H1 (cell line): ENCODE measurements at regions not wholly inside any gene's neighbourhood (a gene's known extent, or its start where the extent isn't known, plus 50 kb on each side); places are given as distances from the start of the nearest gene placed in this dataset.

Source experiments
- CHD2 ChIP-seq: IDR thresholded peaks from 2 replicates; pipeline ENCODE4 v1.6.1; 2012; ENCODE audit warnings: low read length, improper control_type of control experiment
- CREB1 ChIP-seq: IDR thresholded peaks from 2 replicates; pipeline ENCODE4 v1.6.1; 2012; ENCODE audit warnings: inconsistent platforms
- CTCF ChIP-seq, 3 experiments: IDR thresholded peaks; 1 replicate in 2 of 3; 2 replicates in 1 of 3; pipeline versions ENCODE4 v1.5.1 to v1.6.1; 2011; ENCODE audit warnings: low read length in 3 of 3, mild to moderate bottlenecking in 3 of 3, inconsistent platforms in 2 of 3, low read depth in 1 of 3, moderate library complexity in 1 of 3; ENCODE audit not compliant: insufficient read depth in 1 of 3; ENCODE audit errors: control extremely low read depth in 1 of 3
- EZH2 ChIP-seq: fragments of 200-600 bp; sonication (generic); IDR thresholded peaks from 2 replicates; pipeline ENCODE4 v1.7.1; 2012; ENCODE audit warnings: low read depth, mild to moderate bottlenecking, moderate library complexity, low read length, inconsistent platforms; ENCODE audit not compliant: severe bottlenecking
- HDAC2 ChIP-seq, 2 experiments: fragments of 300-600 bp in 1 of 2; sonication (generic) in 1 of 2; IDR thresholded peaks; 2 replicates each; pipeline ENCODE4 v1.6.1; 2011 to 2012; ENCODE audit warnings: low read depth in 2 of 2, low read length in 2 of 2, mild to moderate bottlenecking in 2 of 2, moderate library complexity in 2 of 2, borderline replicate concordance in 1 of 2, inconsistent platforms in 1 of 2
- MAX ChIP-seq: IDR thresholded peaks from 2 replicates; pipeline ENCODE4 v1.6.1; 2012; ENCODE audit warnings: inconsistent platforms
- POLR2A ChIP-seq, 2 experiments: IDR thresholded peaks; 1 replicate in 1 of 2; 2 replicates in 1 of 2; pipeline ENCODE4 v1.6.1; 2011; ENCODE audit warnings: low read depth in 2 of 2, low read length in 2 of 2, mild to moderate bottlenecking in 2 of 2; ENCODE audit errors: control extremely low read depth in 1 of 2
- SIRT6 ChIP-seq: IDR thresholded peaks from one replicate; pipeline ENCODE4 v1.7.1; 2012; ENCODE audit warnings: low read length, inconsistent platforms
- TAF1 ChIP-seq: IDR thresholded peaks from 2 replicates; pipeline ENCODE4 v1.6.1; 2011; ENCODE audit warnings: mild to moderate bottlenecking, low read depth, low read length
- USF2 ChIP-seq: IDR thresholded peaks from 2 replicates; pipeline ENCODE4 v1.6.1; 2011; ENCODE audit warnings: low read length, improper control_type of control experiment

GRCh38 chr1:192100686-192101468, 57.4 kb upstream of the RGS18 start:
- TF ChIP-seq TAF1 (no peak), CREB1 (no peak), CTCF (IDR thresholded peaks at IDR 0.05; ENCODE audit: control extremely low read depth in 1 of 3, insufficient read depth in 1 of 3, low read depth in 1 of 3, low read length in 3 of 3) (no peak), POLR2A (IDR thresholded peaks at IDR 0.05; ENCODE audit: control extremely low read depth in 1 of 2, low read depth in 2 of 2, low read length in 2 of 2) (no peak), SIRT6 (no peak), USF2 (no peak), CHD2 (no peak), HDAC2 (IDR thresholded peaks at IDR 0.05; ENCODE audit: borderline replicate concordance in 1 of 2, low read depth in 2 of 2, low read length in 2 of 2) (no peak), MAX (no peak), EZH2 (no peak)
